ENCODE measurements at regions not wholly inside any gene's neighbourhood (a gene's known extent, or its start where the extent isn't known, plus 50 kb on each side); places are given as distances from the start of the nearest gene placed in this dataset.

GRCh38 chr2:36289731-36290130 is 65.8 kb upstream of the CRIM1 start:
- TF ChIP-seq, protein P1, sequence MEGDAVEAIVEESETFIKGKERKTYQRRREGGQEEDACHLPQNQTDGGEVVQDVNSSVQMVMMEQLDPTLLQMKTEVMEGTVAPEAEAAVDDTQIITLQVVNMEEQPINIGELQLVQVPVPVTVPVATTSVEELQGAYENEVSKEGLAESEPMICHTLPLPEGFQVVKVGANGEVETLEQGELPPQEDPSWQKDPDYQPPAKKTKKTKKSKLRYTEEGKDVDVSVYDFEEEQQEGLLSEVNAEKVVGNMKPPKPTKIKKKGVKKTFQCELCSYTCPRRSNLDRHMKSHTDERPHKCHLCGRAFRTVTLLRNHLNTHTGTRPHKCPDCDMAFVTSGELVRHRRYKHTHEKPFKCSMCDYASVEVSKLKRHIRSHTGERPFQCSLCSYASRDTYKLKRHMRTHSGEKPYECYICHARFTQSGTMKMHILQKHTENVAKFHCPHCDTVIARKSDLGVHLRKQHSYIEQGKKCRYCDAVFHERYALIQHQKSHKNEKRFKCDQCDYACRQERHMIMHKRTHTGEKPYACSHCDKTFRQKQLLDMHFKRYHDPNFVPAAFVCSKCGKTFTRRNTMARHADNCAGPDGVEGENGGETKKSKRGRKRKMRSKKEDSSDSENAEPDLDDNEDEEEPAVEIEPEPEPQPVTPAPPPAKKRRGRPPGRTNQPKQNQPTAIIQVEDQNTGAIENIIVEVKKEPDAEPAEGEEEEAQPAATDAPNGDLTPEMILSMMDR (IDR thresholded peaks at IDR 0.05), result no peak
- TF ChIP-seq POLR2A (IDR thresholded peaks at IDR 0.05), result no peak
